Vagina (tissue), 2 donors: ENCODE measurements at regions not wholly inside any gene's neighbourhood (a gene's known extent, or its start where the extent isn't known, plus 50 kb on each side); places are given as distances from the start of the nearest gene placed in this dataset.

Experiments used
- POLR2AphosphoS5 ChIP-seq, 2 donors: sonication (generic); formaldehyde crosslinking; IDR thresholded peaks; one replicate each; pipeline ENCODE4 v1.9.0; 2017; ENCODE audit warnings: antibody characterized with exemption in 2 of 2, mild to moderate bottlenecking in 2 of 2, low read depth in 1 of 2; ENCODE audit not compliant: insufficient read depth in 1 of 2
- TF ChIP-seq, protein P1 (sequence below), 3 experiments: fragments of 450-650 bp in 2 of 3; fragments of 200-600 bp in 1 of 3; sonication (generic) in 1 of 3; IDR thresholded peaks; one replicate each; pipeline ENCODE4 v1.5.1; 2017 to 2019; ENCODE audit warnings: antibody characterized with exemption in 3 of 3, mild to moderate bottlenecking in 2 of 3, moderate library complexity in 2 of 3

DNA sequence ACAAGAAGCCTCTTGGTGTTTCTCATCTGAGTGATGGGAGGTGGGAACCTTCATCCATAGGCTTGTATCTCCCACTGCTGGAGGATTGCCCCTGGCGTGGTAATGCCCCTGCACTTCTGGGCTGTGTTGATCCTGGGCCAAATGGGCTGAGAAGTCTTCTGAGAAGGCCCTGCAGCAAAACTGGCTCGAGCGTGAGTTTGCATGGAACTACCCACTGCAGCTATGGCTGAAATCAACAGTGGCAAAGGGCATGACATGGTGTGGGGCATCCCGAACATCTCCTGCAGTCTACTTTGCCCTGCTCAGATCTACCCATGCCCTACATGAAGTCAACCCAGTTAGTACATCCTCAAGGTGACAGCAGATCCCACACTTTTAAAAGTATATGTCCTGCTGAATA lies 130.6 kb downstream of the NRN1 start:
- TF ChIP-seq, protein P1, sequence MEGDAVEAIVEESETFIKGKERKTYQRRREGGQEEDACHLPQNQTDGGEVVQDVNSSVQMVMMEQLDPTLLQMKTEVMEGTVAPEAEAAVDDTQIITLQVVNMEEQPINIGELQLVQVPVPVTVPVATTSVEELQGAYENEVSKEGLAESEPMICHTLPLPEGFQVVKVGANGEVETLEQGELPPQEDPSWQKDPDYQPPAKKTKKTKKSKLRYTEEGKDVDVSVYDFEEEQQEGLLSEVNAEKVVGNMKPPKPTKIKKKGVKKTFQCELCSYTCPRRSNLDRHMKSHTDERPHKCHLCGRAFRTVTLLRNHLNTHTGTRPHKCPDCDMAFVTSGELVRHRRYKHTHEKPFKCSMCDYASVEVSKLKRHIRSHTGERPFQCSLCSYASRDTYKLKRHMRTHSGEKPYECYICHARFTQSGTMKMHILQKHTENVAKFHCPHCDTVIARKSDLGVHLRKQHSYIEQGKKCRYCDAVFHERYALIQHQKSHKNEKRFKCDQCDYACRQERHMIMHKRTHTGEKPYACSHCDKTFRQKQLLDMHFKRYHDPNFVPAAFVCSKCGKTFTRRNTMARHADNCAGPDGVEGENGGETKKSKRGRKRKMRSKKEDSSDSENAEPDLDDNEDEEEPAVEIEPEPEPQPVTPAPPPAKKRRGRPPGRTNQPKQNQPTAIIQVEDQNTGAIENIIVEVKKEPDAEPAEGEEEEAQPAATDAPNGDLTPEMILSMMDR (IDR thresholded peaks at IDR 0.05): no peak
- no peak for TF ChIP-seq POLR2AphosphoS5 (IDR thresholded peaks at IDR 0.05; ENCODE audit: insufficient read depth in 1 of 2, low read depth in 1 of 2)
